Caco-2 (cell line): ENCODE measurements at regions not wholly inside any gene's neighbourhood (a gene's known extent, or its start where the extent isn't known, plus 50 kb on each side); places are given as distances from the start of the nearest gene placed in this dataset.

Source experiments
- BruUV-seq: library from RNA; stranded (reverse); fragments of 400-500 nt; replicated peaks from 2 replicates; lab custom pipeline; 2021; lab: Mats Ljungman, UMichigan
- CTCF ChIA-PET: fragments of 300-600 bp; sonication (Branson Sonifier 250); formaldehyde crosslinking; loops from one replicate; lab custom pipeline; 2022; ENCODE audit warnings: antibody characterized with exemption; lab: Charles Lee
- POLR2A ChIA-PET: fragments of 300-600 bp; sonication (Branson Sonifier 250); formaldehyde crosslinking; loops from one replicate; lab custom pipeline; 2022; ENCODE audit warnings: antibody characterized with exemption; lab: Charles Lee
- DNase-seq, 2 experiments: peaks; one replicate each; pipeline versions ENCODE4 v3.0.0 to v3.0.0-alpha.2; 2020 to 2022
- H3K27me3 ChIP-seq: replicated peaks from 2 replicates; pipeline ENCODE4 v1.6.0; 2011; ENCODE audit warnings: low read length; ENCODE audit not compliant: control insufficient read depth, insufficient read depth
- H3K36me3 ChIP-seq: 2 replicates; pipeline ENCODE4 v1.5.1; 2011; ENCODE audit warnings: low read length; ENCODE audit not compliant: control insufficient read depth, insufficient read depth
- H3K4me1 ChIP-seq: fragments of 250-450 bp; sonication (Bioruptor Pico); 2 replicates; pipeline ENCODE4 v1.5.1; 2020; ENCODE audit warnings: mild to moderate bottlenecking
- H3K4me3 ChIP-seq: 2 replicates; pipeline ENCODE4 v1.5.1; 2011; ENCODE audit warnings: low read depth, mild to moderate bottlenecking, control low read depth, low read length
- H3K9me3 ChIP-seq: fragments of 250-450 bp; sonication (Bioruptor Pico); 2 replicates; pipeline ENCODE4 v1.5.1; 2020; ENCODE audit warnings: mild to moderate bottlenecking, moderate library complexity
- H3K27ac Mint-ChIP-seq: one replicate; pipeline ENCODE4 v1.8.0; 2022; ENCODE audit warnings: mixed read lengths; ENCODE audit not compliant: unreplicated experiment
- H3K27me3 Mint-ChIP-seq: one replicate; pipeline ENCODE4 v1.8.0; 2022; ENCODE audit warnings: mixed read lengths; ENCODE audit not compliant: insufficient read depth, unreplicated experiment
- H3K36me3 Mint-ChIP-seq: one replicate; pipeline ENCODE4 v1.8.0; 2022; ENCODE audit warnings: mild to moderate bottlenecking, mixed read lengths; ENCODE audit not compliant: insufficient read depth, unreplicated experiment
- H3K4me1 Mint-ChIP-seq: one replicate; pipeline ENCODE4 v1.8.0; 2022; ENCODE audit warnings: low read depth, mixed read lengths; ENCODE audit not compliant: unreplicated experiment
- H3K4me3 Mint-ChIP-seq: one replicate; pipeline ENCODE4 v1.8.0; 2022; ENCODE audit warnings: mild to moderate bottlenecking, moderate library complexity, mixed read lengths; ENCODE audit not compliant: unreplicated experiment
- H3K9me3 Mint-ChIP-seq: one replicate; pipeline ENCODE4 v1.8.0; 2022; ENCODE audit warnings: mixed read lengths; ENCODE audit not compliant: unreplicated experiment
- CTCF ChIP-seq, 2 experiments: fragments of 200-600 bp in 1 of 2; IDR thresholded peaks; 1 replicate in 1 of 2; 2 replicates in 1 of 2; pipeline versions ENCODE4 v1.5.1 to v1.8.0; 2011 to 2022; ENCODE audit warnings: antibody characterized with exemption in 1 of 2, control low read depth in 1 of 2, inconsistent platforms in 1 of 2, low read depth in 1 of 2, low read length in 1 of 2, mild to moderate bottlenecking in 1 of 2, moderate library complexity in 1 of 2; ENCODE audit not compliant: insufficient read depth in 1 of 2, severe bottlenecking in 1 of 2, unreplicated experiment in 1 of 2
- intact Hi-C: fragments of 100-400 bp; cut with micrococcal nuclease; formaldehyde crosslinking; loops from one replicate; pipeline ENCODE4 v1.10.0; 2022; ENCODE audit not compliant: unreplicated experiment

GRCh38 chr5:33088176-33088575 is 352.6 kb upstream of the TARS1 start:
- no peaks in the 10 kb centered on the region for H3K36me3 ChIP-seq
- TF ChIP-seq CTCF (IDR thresholded peaks at IDR 0.05; ENCODE audit: insufficient read depth in 1 of 2, low read depth in 1 of 2, low read length in 1 of 2, severe bottlenecking in 1 of 2, unreplicated experiment in 1 of 2) = no peak
- Mint-ChIP-seq H3K27ac (no peak overlapping the region), H3K27me3 (no peaks in the 10 kb centered on the region), H3K9me3 (no peaks in the 10 kb centered on the region), H3K4me1 (no peaks in the 10 kb centered on the region), H3K4me3 (no peak overlapping the region), H3K36me3 (no peaks in the 10 kb centered on the region)
- no peaks in the 10 kb centered on the region for H3K27me3 ChIP-seq
- no peak overlapping the region for H3K4me3 ChIP-seq
- no peaks in the 10 kb centered on the region for H3K9me3 ChIP-seq
- BruUV-seq = no TSS peak
- no peaks in the 10 kb centered on the region for H3K4me1 ChIP-seq
- intact Hi-C loops = no loop called here
- ChIA-PET POLR2A (no interaction called here), CTCF (no interaction called here)
- no peak for DNase-seq

GRCh38 chr5:33091571-33092363 is 349.0 kb upstream of the TARS1 start:
- Mint-ChIP-seq H3K27ac (no peak overlapping the region), H3K9me3 (no peaks in the 10 kb centered on the region), H3K4me3 (no peak overlapping the region), H3K4me1 (no peaks in the 10 kb centered on the region), H3K27me3 (no peaks in the 10 kb centered on the region), H3K36me3 (no peaks in the 10 kb centered on the region)
- Histone ChIP-seq H3K4me3 (no peak overlapping the region), H3K9me3 (no peaks in the 10 kb centered on the region), H3K27me3 (no peaks in the 10 kb centered on the region), H3K36me3 (no peaks in the 10 kb centered on the region), H3K4me1 (no peaks in the 10 kb centered on the region)
- DNase-seq = no peak
- CTCF ChIA-PET = no interaction called here
- POLR2A ChIA-PET = no interaction called here
- BruUV-seq = no TSS peak
- TF ChIP-seq CTCF (IDR thresholded peaks at IDR 0.05; ENCODE audit: insufficient read depth in 1 of 2, low read depth in 1 of 2, low read length in 1 of 2, severe bottlenecking in 1 of 2, unreplicated experiment in 1 of 2) = no peak
- intact Hi-C loops = no loop called here

GRCh38 chr5:33092719-33093118 is 348.0 kb upstream of the TARS1 start:
- Mint-ChIP-seq H3K9me3 (no peaks in the 10 kb centered on the region), H3K4me1 (no peaks in the 10 kb centered on the region), H3K36me3 (no peaks in the 10 kb centered on the region), H3K27ac (no peak overlapping the region), H3K27me3 (no peaks in the 10 kb centered on the region), H3K4me3 (no peak overlapping the region)
- Histone ChIP-seq H3K27me3 (no peaks in the 10 kb centered on the region), H3K4me1 (no peaks in the 10 kb centered on the region), H3K4me3 (no peak overlapping the region), H3K36me3 (no peaks in the 10 kb centered on the region), H3K9me3 (no peaks in the 10 kb centered on the region)
- ChIA-PET POLR2A (no interaction called here), CTCF (no interaction called here)
- intact Hi-C loops = no loop called here
- no TSS peak for BruUV-seq
- DNase-seq = no peak
- no peak for TF ChIP-seq CTCF (IDR thresholded peaks at IDR 0.05; ENCODE audit: insufficient read depth in 1 of 2, low read depth in 1 of 2, low read length in 1 of 2, severe bottlenecking in 1 of 2, unreplicated experiment in 1 of 2)
